AML-193 (cell line): ENCODE measurements at regions not wholly inside any gene's neighbourhood (a gene's known extent, or its start where the extent isn't known, plus 50 kb on each side); places are given as distances from the start of the nearest gene placed in this dataset.
A peak's percentile ranks its signal among the peaks of the same experiment; 100 is the strongest.

Experiments used
- DNase-seq, 2 experiments: peaks; one replicate each; lab custom pipeline; 2025; lab: John Stamatoyannopoulos, UW

GRCh38 chr3:31249545-31249944, 283.2 kb upstream of the STT3B start:
- no peak for DNase-seq

DNA sequence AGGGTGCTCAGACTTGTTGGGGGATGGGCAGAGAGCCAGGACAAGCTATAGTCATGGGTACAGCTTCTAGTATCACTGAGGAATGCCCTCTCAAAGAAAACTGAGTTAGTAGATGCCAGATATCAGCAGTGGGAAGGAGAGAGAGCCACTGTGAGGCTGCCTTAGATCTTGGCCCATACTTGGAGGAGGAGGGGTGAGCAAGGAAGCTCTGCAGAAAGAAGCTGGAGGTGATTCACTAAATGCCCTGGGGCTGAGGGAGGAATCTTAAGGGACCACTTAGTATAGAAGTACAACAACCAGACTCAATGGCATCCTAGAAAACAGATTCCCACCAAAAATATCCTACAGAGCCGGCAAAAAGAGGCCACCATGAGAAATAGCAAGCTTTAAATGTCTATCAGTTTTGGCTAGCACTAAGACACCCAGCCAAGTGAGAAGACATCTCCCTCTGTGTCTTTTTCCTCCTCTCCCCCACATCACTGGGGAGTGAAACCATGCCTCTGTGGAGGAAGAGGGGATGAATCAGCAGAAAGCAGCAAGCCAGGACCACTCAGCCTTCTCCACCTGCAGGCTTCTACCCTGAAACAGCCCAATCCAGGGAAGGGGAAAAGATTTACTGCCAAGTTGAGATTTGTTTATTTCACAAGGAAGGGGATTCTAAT, 282.5 kb upstream of the STT3B start:
- DNase-seq, result peak in 1 of 2 experiments; percentile 12

- no peak for DNase-seq
These were observed 281.6 kb upstream of the STT3B start for GRCh38 chr3:31251083-31251482.

DNA sequence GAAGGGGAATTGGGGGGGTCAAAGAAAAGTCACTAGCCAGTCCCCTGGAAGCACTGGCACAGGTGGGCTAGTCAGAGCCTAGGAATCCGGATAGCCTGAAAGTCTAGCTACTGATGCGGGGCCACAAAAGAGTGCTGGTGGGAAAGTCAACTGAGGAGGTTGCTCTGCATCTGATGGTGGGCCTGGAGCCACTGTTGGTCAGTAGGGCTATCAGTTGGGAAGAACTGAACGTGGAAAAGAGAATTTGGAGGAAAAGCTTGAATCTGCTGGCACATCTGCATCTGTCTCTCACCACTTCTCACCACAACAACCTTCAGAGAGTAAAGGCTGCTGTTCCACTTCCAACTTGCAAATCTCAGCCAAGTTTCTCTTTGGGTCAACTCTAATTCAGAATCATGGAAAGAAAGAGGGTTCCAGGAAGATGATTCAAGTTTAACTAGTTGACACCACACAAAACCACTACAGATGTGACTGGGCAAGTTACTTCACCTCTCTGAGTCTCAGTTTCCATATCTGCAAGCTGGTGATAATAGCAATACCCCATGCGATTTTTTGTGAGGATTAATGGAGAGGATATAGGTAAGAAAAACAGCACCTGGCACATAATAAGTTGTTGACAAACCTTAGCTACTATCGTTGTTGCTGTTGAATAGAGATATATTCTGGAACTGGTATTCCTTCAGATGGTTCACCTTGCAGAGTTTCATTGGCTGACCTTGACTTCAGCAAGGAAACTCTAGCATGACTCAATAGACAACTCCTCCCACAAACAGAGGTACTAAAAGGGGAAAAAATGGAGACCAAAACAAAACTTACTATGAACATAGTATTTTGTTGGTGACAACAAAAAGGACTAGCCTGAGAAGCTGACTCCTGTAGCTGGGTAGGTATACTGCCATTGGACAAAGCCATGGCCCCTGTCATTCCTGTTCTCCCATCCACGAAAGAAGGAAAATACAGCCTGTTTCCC, 280.2 kb upstream of the STT3B start:
- DNase-seq, result no peak

DNA sequence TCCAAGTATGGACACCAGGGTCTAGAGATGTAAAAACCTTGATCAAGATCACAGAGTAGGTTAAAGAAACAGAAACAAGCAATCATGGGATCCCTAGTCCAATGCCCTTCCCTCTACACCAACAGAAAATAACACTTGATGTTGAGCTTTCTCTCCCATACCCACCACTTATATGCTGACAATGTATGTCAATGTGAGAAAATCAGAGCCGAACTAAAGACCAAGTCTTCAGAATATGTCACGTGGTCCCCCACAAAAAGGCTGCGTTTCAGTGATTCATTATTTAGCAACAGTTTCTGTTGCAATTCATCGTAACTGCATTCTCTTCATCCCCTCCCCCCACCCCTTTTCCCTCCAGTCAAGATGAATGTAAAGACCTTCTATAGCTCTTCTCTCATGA, 278.9 kb upstream of the STT3B start:
- DNase-seq, result no peak

GRCh38 chr3:31254483-31254882, 278.2 kb upstream of the STT3B start:
- no peak for DNase-seq

DNA sequence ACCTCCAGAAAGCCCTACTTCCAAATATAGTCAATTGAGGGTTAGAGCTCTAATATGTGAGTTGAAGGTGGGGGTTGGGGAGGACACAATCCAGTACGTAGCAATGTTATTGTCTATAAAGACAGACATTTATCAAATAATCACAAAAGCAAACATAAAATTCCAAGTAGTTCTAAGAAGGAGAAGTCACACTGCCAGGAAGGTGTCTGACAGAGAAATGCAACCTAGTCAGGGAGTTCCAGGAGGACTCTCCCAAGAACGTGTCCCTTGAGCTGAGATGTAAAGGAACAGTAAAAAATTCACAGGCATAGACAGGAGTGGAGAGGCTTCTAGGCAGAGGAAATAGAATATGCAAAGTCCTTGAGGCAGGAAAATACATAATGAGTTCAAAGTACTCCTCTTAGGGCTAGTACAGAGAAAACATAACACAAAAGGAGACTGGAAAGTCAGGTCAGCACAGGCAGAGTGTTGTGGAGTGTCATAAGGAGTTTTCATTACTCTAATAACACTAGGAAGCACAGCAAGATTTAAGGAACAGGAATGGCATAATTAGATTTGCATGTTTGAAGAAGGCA, 277.6 kb upstream of the STT3B start:
- DNase-seq, result no peak

DNA sequence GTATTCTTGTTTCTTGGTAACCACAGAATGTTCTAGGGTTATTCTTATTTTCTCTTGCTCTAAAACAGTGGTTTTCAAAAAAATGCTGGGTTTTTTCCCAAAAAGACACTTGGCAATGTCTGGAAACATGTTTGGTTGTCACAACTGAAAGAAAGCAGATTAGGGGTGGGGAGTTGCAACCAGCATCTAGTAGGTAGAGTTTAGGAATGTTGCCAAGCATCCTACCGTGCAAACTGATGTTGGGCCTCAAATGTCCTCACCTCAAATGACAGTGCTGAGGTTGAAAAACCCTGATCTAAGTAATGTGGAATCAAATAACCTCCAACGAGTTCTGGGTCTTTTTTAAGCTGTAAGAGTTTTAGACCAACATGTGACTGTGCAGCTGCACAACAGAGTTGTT, 270.5 kb upstream of the STT3B start:
- DNase-seq, result no peak

DNA sequence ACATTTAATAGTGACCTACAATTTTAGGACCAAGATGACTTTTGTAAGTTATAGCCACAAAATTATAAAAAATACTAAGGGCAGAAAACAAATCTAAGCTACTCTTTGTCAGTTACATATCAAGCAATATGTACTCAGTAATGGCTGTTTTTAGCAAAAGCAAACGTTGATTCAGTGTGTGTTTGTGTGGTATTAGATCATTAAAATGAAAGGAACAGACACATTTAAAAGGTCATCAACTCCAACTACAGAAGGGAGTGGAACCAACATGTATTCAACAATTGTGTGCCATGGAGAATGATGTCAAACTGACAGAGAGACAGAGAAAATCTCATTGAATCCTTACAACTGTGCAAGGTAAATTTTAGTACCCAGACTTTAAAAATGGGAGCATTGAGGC, 268.8 kb upstream of the STT3B start:
- no peak for DNase-seq

DNA sequence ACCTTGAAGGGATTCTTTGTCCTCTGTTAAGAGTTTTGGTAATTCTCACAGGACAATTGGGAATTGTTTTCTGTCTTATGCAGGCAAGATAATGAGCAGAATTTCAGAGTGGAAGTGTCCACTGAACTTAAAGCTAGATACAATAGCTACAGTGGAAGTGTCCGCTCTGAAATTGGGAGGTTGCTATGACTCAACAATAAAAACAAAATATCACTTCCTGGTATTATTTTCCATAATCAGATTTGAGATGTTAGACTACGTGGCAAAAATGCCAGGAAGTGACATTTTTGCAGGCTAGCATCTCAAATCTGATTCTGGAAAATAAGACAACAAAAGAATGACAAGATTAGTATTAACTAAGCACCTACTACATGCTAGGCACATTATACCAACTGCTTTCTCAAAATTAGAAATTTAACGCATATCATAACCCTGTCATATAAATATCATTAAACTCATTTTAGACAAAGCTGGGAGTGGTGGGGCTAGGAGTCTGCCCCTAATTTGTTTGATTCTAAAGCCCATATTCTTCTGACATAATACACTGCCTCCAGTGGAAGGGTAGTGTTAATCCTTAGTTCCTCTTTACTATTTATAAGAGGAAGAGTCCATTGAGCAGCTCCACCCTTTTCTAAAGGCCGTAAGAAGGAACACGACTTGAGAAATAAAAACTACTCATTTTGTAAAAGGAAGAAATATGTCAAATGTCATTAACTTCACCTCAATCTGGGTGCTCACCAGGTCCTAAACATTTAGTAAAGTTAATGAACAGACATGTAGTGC, 266.9 kb upstream of the STT3B start:
- peak; percentile 72 to 78 for DNase-seq

DNA sequence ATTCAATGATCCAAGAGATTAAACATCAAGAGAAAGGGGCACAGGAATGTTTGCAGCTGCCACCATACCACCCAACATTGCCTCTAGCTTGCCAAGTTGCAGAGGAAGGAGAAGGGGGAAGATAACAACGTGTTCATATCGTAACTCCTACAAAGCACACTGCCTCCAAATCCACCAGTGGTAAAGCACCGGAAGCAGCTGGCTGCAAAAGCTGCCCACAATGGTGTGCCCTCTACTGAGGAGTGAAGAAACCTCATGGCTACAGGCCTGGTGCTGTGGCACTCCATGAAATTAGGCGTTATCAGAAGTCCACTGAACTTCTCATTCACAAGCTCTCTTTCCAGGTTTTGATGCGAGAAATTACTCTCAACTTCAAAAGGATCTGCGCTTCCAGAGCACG, 263.9 kb upstream of the STT3B start:
- peak; percentile 40 to 50 for DNase-seq

- DNase-seq, result no peak
These were observed 262.7 kb upstream of the STT3B start for GRCh38 chr3:31270010-31270409.

DNA sequence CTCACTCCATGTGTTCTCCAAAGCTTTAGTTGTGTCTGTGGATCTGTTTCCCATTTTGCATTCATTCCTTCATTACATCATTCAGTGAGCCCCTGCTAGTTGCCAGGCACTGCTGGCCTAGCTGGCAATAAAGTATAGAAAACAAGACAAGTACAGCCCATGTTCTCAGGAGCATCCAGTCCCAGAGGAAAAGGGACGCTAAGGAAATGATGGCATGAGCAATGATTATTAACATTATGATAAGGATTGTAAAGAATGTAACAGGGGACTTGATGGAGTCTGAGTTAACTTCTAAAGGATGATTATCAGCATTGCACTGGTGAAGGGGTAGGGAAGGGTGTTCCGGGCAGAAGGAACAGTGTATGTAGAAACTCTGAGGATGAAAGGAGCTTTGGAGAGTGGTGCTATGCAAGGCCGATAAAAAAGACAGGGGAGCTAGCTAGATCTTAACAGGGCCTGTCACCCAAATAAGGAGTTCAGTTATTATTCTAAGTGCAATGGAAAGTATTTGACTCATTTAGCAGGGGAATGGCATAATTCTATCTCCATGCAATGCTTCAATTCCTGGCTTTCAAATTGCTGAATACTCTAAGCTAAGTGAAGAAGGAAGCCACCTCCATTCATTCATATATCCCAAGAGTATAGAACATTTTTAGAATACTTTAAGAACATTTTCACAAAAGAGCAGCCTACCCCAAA, 258.2 kb upstream of the STT3B start:
- DNase-seq, result no peak

DNA sequence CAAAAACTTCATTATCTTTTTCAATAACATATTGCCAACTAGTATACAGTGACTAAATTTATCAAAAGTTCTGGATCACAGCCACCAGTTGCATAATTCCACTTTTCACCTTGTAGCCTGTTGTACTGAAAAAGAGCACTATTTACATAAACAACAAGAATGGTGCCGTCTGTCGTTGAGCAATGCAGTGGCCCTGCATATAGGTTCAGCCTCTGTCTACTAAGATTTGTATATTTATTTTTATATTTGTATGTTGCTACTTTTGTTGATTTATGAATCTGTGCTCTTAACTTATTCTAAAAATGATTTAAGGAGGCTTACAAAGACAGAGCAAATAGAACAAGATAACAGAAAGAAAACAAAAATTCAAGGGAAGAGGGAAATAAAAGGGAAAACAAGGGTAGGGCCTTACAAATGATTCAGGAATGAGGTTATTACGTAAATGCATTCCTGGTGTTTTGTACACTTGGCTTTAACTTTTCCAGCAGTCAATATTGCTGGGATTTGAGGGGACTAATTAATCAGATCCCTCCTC, 257.6 kb upstream of the STT3B start:
- DNase-seq, result no peak

DNA sequence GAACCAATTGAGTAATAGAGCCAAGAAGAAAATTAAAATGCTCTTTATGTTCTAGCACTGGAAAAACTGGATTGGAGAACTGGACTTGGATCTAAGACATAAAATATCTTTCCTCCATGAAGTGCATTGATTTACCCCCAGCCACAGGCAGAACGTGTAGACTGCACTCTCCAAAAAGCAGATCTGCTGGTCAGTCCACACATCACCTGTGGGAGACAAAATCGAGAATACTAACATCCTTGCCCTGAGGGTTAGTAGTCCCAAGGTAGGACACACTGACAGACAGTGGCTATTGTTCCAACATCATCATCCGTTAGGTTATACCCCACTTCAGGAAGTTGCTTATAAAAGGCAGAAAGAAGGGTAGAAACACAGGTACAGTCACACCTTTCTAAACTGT, 257.1 kb upstream of the STT3B start:
- no peak for DNase-seq

GRCh38 chr3:31277582-31277981, 255.1 kb upstream of the STT3B start:
- no peak for DNase-seq

DNA sequence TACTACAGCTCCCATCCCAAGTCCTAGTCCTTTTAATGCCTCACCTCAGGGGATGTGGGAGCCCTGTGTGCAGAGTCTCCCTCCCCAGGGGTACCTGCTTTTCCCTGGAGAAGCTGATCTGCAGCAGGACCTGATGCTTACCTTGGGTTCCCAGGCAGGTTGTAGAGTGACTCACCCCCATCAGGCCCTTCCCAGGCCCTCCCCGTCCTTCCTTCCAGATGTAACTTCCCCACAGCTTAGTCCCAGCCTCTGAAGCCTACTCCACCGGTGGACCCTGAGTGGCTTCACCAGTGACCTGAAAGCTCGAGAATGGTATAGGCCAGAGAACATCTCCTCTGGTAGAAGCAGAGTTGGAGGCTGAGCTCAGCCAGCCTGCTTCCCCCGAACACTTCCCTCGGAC, 254.2 kb upstream of the STT3B start:
- no peak for DNase-seq

DNA sequence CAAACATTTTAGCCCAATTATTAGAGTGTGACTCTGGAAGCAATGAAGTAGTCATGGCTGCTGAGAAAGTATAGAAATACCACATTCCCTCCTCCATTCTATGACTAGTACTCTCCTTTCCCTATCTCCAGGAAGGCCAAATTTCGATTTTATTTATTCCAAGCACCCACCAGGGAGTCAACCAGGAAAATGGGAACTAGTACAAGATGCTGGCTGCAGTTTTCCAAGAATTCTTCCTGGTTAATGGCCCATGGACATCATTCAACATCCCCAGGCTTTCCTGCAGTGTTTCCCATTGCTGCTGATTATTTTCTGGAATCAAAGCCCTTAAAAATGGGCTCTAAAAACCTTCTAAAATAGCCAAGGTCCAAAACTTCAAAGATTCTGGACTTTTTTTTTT, 247.9 kb upstream of the STT3B start:
- no peak for DNase-seq

GRCh38 chr3:31285833-31286486, 246.8 kb upstream of the STT3B start:
- DNase-seq, result no peak

- no peak for DNase-seq
These were observed 244.5 kb upstream of the STT3B start for GRCh38 chr3:31288224-31288623.

- DNase-seq, result no peak
These were observed 244.1 kb upstream of the STT3B start for GRCh38 chr3:31288641-31289100.
